Jurkat, Clone E6-1 (cell line): ENCODE measurements at regions not wholly inside any gene's neighbourhood (a gene's known extent, or its start where the extent isn't known, plus 50 kb on each side); places are given as distances from the start of the nearest gene placed in this dataset.

Experiments
- DNase-seq: peaks from one replicate; pipeline ENCODE4 v3.0.0-alpha.2; 2011; ENCODE audit warnings: low read depth, low spot score
- H3K4me3 ChIP-seq: 2 replicates; pipeline ENCODE4 v1.5.1; 2011; ENCODE audit warnings: mild to moderate bottlenecking, low read length, control low read depth, moderate library complexity

DNA sequence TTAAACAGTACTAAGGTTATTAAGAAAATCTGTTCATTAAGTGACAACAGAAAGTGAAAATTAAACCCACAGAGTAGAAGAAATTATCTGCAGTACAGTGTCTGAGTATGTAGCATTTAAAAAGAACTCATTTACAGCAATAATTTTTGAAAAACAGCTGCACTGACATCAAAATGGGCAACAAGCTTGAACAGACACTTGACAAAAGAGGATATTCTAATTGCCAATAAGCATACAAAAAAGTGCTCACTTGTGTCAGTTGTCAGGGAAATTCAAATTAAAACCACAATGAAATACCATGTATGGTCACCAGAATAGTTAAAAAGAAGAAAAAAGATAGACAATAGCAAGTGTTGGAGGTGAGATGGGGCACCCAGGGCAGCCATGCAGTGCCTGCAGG is 93.3 kb upstream of the LINC01488 start:
- H3K4me3 ChIP-seq, result no peak overlapping the region

DNA sequence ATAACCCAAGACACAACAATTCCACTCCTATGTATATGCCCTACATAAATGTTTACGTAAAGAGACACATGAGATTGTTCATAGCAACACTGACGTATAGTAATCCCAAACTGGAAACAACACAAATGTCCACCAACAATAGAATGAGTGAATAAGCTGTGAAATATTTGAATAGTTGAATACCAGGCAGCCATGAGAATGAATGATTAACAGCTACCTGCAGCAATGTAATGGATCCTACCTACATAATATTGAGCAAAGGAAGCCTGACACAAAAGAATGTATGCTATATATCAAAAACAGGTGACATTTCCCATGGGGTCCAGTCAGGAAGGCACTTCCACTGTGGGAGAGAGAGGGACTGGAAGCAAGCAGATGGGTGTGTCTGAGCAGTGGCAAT is 92.8 kb upstream of the LINC01488 start:
- no peak overlapping the region for H3K4me3 ChIP-seq
- no peak for DNase-seq

More for the DNA sequence above, 93.3 kb upstream of the LINC01488 start:
- DNase-seq, result no peak

DNA sequence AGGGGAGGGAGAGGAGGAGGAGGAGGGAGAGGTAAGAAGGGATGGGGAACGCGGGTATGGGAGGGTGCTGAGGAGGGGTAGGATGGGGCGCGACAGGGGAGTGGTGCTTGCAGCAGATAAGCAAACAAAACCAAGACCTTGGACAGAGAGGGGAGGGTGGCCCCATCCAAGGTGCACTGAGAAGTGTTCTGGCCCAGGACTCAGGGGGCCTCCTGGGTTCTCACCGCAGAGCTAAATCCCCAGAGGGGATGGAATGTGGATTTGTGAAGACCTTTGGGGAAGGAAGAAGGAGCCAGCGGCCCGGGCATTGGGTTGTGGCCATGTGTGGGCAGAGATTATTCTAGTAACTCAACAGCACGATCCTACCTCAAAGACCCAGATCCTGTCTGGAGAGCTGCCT is 90.9 kb upstream of the LINC01488 start:
- H3K4me3 ChIP-seq, result no peak overlapping the region
- no peak for DNase-seq

DNA sequence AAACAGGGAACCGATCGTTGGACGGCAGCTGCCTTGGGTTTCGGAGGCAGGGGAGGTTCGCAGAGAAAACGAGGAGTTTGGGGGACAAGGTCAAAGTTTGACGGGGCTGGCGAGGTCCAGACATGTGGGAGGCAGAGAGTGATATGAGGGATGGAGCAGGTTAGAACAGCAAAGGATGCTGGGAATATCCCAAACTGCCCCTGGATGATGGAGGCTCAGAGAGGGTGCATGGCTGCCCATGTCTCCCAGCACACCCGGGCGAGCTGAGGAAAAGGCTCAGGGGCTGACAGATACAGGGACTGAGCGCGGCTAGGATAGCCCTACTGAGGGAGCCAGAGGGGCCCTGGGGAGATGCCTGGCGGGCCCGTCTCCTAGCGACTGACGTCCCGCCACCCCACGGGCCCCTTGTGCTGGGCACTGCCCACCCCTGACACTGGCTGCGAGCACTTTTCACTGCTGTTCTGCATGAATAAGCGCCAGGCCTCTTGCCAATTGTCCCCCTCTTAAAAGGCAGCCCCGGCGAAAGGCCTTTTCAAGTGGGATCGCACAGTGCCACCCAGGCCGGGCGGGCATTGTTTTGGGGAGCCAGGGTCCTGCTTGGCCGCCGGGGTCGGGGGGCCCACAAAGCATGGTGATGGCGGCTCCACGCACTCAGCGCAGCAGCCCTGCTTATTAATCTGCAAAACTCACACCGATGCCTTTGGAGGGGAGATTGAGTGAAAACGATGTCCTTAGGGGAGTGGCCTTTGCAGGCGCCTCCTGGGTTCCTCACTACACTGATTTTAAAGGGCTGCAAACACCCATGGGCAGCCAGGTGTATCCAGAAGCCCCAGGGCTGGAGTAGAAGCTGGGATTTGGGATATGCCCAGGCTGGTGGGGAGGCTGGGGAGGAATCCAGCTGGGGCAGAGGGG is 90.0 kb upstream of the LINC01488 start:
- DNase-seq, result no peak
- no peak overlapping the region for H3K4me3 ChIP-seq

GRCh38 chr11:69392104-69392653 is 89.3 kb upstream of the LINC01488 start:
- no peak overlapping the region for H3K4me3 ChIP-seq
- no peak for DNase-seq

GRCh38 chr11:69393178-69393832 is 88.2 kb upstream of the LINC01488 start:
- DNase-seq, result no peak
- H3K4me3 ChIP-seq, result no peak overlapping the region

GRCh38 chr11:69393865-69394233 is 87.6 kb upstream of the LINC01488 start:
- no peak for DNase-seq

DNA sequence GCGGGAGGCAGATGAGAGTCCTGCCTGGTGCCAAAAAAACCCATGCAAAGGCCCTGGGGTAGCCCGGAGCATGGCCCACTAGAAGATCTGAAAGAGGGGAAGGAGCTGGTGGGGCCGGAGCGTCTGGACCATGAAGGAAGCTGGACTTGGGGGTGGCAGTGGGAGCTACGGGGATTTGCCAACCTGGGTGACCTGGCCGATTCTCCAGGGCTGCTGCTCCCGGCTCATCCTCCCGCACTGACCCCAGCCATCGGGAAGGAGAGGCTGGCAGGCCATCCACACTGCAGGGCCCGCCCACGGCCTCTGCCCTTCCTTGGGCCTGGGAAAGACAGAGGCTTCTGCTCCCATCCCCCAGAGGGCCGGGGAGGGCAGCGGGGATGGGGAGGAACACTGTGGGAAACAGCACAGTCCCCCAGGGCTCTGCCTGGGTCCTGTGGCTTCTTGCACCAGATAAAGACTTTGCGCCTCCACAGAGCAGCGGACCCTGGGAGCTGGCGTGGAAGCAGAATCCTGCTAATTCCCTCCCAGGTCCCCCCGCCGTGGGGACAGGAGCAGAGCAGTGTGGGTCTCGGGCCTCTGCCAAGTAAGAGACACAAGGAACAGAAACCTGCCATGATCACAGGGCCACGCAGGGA is 87.1 kb upstream of the LINC01488 start:
- DNase-seq, result no peak
- no peak overlapping the region for H3K4me3 ChIP-seq

More at GRCh38 chr11:69393865-69394233, 87.6 kb upstream of the LINC01488 start:
- no peak overlapping the region for H3K4me3 ChIP-seq

- no peak for DNase-seq
Observed at GRCh38 chr11:69394869-69395246, 86.6 kb upstream of the LINC01488 start.

DNA sequence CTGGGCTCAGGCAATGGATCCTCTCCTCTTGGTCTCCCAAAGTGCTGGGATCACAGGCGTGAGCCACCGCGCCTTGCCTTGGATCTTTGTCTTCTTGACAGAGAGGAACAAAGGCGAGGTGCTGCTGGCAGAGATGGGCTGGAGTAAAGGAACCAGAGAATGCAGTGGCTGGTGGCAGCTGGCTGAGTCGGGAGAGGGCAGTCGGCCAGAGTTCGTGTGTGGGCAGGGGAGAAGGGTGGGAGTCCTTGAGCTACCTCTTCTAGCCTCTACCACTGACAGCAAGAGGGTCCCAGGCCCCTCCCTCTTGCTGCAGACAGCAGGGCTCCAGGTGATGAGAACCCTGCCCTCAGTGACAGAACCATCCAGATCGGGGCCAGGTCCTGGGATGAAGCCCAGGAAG is 86.2 kb upstream of the LINC01488 start:
- no peak for DNase-seq
- no peak overlapping the region for H3K4me3 ChIP-seq

More at GRCh38 chr11:69394869-69395246, 86.6 kb upstream of the LINC01488 start:
- H3K4me3 ChIP-seq, result no peak overlapping the region

DNA sequence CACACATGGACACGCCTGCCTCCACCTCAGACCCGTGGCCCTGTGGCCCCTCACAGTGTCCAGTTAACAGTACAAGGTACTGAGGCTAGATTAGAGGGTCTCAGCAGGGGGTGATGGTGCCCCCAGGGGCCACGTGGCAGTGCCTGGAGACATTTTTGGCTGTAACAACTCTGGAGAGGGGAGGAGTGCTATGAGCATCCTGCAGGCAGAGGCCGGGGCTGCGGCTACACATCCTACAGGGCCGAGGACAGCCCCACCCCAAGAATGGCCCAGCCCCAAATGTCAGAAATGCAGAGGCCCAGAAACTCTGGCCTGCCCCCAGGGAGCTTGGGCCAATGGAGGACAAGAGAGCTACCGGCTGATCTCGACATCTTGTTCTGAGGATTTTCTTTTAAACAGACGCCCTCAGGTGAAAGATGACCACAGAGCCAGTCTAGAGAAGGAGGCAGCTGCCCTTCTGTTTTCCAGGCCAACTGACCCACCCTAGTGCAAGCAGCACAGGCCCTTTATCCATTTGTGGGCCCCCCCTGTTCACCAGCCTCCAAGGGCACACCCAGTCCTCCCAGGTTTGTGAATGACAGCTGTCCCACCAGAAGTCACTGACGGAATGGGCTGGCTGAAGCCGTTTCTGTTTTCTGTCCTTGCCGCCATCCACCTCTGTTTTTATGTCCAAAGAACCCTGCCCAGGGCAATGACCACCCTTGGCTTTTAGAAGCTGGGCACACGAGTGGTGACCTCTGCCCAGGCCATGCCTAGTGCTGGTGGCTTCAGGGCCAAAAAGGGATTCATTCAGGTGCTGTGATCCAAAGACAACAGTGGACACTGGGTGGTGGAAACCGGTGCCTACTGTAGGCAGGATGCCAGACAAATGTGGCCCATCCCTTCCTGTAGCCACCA is 85.2 kb upstream of the LINC01488 start:
- no peak overlapping the region for H3K4me3 ChIP-seq

DNA sequence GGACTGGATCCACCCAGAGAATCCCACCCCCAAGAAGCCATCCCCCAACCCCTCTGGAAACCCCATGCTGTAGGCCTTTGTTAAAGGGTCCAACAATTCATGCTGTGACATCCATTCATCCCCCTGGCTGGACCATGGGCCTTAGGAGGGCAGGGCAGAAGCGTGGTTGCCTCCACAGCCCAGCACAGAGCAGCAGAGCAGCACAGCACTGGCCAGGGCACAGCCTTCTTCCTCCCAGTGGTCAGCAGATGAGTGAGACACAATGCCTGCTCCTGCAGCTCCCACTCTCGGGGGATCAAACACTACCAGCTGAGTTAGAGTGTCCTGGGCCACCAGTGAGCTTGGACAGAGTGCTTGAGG is 84.5 kb upstream of the LINC01488 start:
- H3K4me3 ChIP-seq, result no peak overlapping the region
- DNase-seq, result no peak

More for the DNA sequence above, 85.2 kb upstream of the LINC01488 start:
- no peak for DNase-seq

- no peak for DNase-seq
- no peak overlapping the region for H3K4me3 ChIP-seq
Observed at GRCh38 chr11:69397732-69398131, 83.7 kb upstream of the LINC01488 start.

GRCh38 chr11:69398529-69399492 is 82.7 kb upstream of the LINC01488 start:
- no peak for DNase-seq

GRCh38 chr11:69400140-69400539 is 81.3 kb upstream of the LINC01488 start:
- no peak for DNase-seq
- H3K4me3 ChIP-seq, result no peak overlapping the region

More at GRCh38 chr11:69398529-69399492, 82.7 kb upstream of the LINC01488 start:
- H3K4me3 ChIP-seq, result no peak overlapping the region

GRCh38 chr11:69400771-69401590 is 80.5 kb upstream of the LINC01488 start:
- no peak overlapping the region for H3K4me3 ChIP-seq
- DNase-seq, result no peak

GRCh38 chr11:69401715-69402114 is 79.7 kb upstream of the LINC01488 start:
- no peak overlapping the region for H3K4me3 ChIP-seq
- DNase-seq, result no peak
